ENCODE measurements at regions not wholly inside any gene's neighbourhood (a gene's known extent, or its start where the extent isn't known, plus 50 kb on each side); places are given as distances from the start of the nearest gene placed in this dataset.

- peaks cover 2% of the 10 kb centered on the region for H3K27me3 Mint-ChIP-seq (ENCODE audit: unreplicated experiment)
- H3K9me3 Mint-ChIP-seq (ENCODE audit: unreplicated experiment): peaks cover 1% of the 10 kb centered on the region
- no peaks in the 10 kb centered on the region for H3K36me3 Mint-ChIP-seq (ENCODE audit: unreplicated experiment)
- no peak overlapping the region for H3K4me3 Mint-ChIP-seq (ENCODE audit: unreplicated experiment)
- no peaks in the 10 kb centered on the region for H3K4me1 Mint-ChIP-seq (ENCODE audit: low read depth, unreplicated experiment)
- no peak overlapping the region for H3K27ac Mint-ChIP-seq (ENCODE audit: unreplicated experiment)
- DNase-seq: no peak
- no peak for TF ChIP-seq CTCF (IDR thresholded peaks at IDR 0.05; ENCODE audit: partially characterized antibody, unreplicated experiment)
These were observed 205.1 kb upstream of the CXCL12 start for GRCh38 chr10:44589944-44590449.

- no peaks in the 10 kb centered on the region for H3K4me1 Mint-ChIP-seq (ENCODE audit: low read depth, unreplicated experiment)
- H3K4me3 Mint-ChIP-seq (ENCODE audit: unreplicated experiment): no peak overlapping the region
- peaks cover 2% of the 10 kb centered on the region for H3K27me3 Mint-ChIP-seq (ENCODE audit: unreplicated experiment)
- H3K36me3 Mint-ChIP-seq (ENCODE audit: unreplicated experiment): no peaks in the 10 kb centered on the region
- H3K27ac Mint-ChIP-seq (ENCODE audit: unreplicated experiment): no peak overlapping the region
- no peak for TF ChIP-seq CTCF (IDR thresholded peaks at IDR 0.05; ENCODE audit: partially characterized antibody, unreplicated experiment)
- peaks cover 1% of the 10 kb centered on the region for H3K9me3 Mint-ChIP-seq (ENCODE audit: unreplicated experiment)
- DNase-seq: no peak
These were observed 207.0 kb upstream of the CXCL12 start for GRCh38 chr10:44591911-44592310.

GRCh38 chr10:44593952-44594351 lies 209.1 kb upstream of the CXCL12 start:
- H3K27me3 Mint-ChIP-seq (ENCODE audit: unreplicated experiment): peaks cover 2% of the 10 kb centered on the region
- no peak overlapping the region for H3K4me3 Mint-ChIP-seq (ENCODE audit: unreplicated experiment)
- H3K4me1 Mint-ChIP-seq (ENCODE audit: low read depth, unreplicated experiment): no peaks in the 10 kb centered on the region
- H3K9me3 Mint-ChIP-seq (ENCODE audit: unreplicated experiment): no peaks in the 10 kb centered on the region
- TF ChIP-seq CTCF (IDR thresholded peaks at IDR 0.05; ENCODE audit: partially characterized antibody, unreplicated experiment): no peak
- no peak for DNase-seq
- no peaks in the 10 kb centered on the region for H3K36me3 Mint-ChIP-seq (ENCODE audit: unreplicated experiment)
- H3K27ac Mint-ChIP-seq (ENCODE audit: unreplicated experiment): no peak overlapping the region

GRCh38 chr10:44607116-44607515 lies 222.2 kb upstream of the CXCL12 start:
- no peak for TF ChIP-seq CTCF (IDR thresholded peaks at IDR 0.05; ENCODE audit: partially characterized antibody, unreplicated experiment)
- Mint-ChIP-seq H3K27me3 (ENCODE audit: unreplicated experiment) (no peaks in the 10 kb centered on the region), H3K27ac (ENCODE audit: unreplicated experiment) (no peak overlapping the region), H3K36me3 (ENCODE audit: unreplicated experiment) (no peaks in the 10 kb centered on the region), H3K4me3 (ENCODE audit: unreplicated experiment) (no peak overlapping the region), H3K4me1 (ENCODE audit: low read depth, unreplicated experiment) (no peaks in the 10 kb centered on the region), H3K9me3 (ENCODE audit: unreplicated experiment) (no peaks in the 10 kb centered on the region)
- DNase-seq: no peak

- no peaks in the 10 kb centered on the region for H3K27me3 Mint-ChIP-seq (ENCODE audit: unreplicated experiment)
- H3K27ac Mint-ChIP-seq (ENCODE audit: unreplicated experiment): no peak overlapping the region
- DNase-seq: no peak
- no peaks in the 10 kb centered on the region for H3K4me1 Mint-ChIP-seq (ENCODE audit: low read depth, unreplicated experiment)
- no peak overlapping the region for H3K4me3 Mint-ChIP-seq (ENCODE audit: unreplicated experiment)
- no peaks in the 10 kb centered on the region for H3K9me3 Mint-ChIP-seq (ENCODE audit: unreplicated experiment)
- H3K36me3 Mint-ChIP-seq (ENCODE audit: unreplicated experiment): no peaks in the 10 kb centered on the region
- no peak for TF ChIP-seq CTCF (IDR thresholded peaks at IDR 0.05; ENCODE audit: partially characterized antibody, unreplicated experiment)
These were observed 234.0 kb upstream of the CXCL12 start for GRCh38 chr10:44618910-44619309.

Data from glutamatergic neuron (in vitro differentiated cells).